GM12873 (cell line): ENCODE measurements at regions not wholly inside any gene's neighbourhood (a gene's known extent, or its start where the extent isn't known, plus 50 kb on each side); places are given as distances from the start of the nearest gene placed in this dataset.

Experiments
- CTCF ChIP-seq: IDR thresholded peaks from 2 replicates; pipeline ENCODE4 v1.5.1; 2012; ENCODE audit warnings: low read depth, mild to moderate bottlenecking, moderate library complexity, low read length, control low read depth; ENCODE audit not compliant: insufficient read depth; ENCODE audit errors: missing control alignments

GRCh38 chrX:35590210-35590609, 207.9 kb upstream of the MAGEB16 start:
- TF ChIP-seq CTCF, result no peak

- TF ChIP-seq CTCF, result no peak
Observed at GRCh38 chrX:35617836-35618235, 180.3 kb upstream of the MAGEB16 start.

- TF ChIP-seq CTCF, result no peak
Observed at GRCh38 chrX:35622040-35622439, 176.1 kb upstream of the MAGEB16 start.

- no peak for TF ChIP-seq CTCF
Observed at GRCh38 chrX:35622601-35623000, 175.5 kb upstream of the MAGEB16 start.

GRCh38 chrX:35625714-35626113, 172.4 kb upstream of the MAGEB16 start:
- TF ChIP-seq CTCF, result no peak

GRCh38 chrX:35626124-35626523, 172.0 kb upstream of the MAGEB16 start:
- no peak for TF ChIP-seq CTCF

GRCh38 chrX:35664833-35665232, 133.3 kb upstream of the MAGEB16 start:
- no peak for TF ChIP-seq CTCF
